NB4 (cell line): ENCODE measurements at regions not wholly inside any gene's neighbourhood (a gene's known extent, or its start where the extent isn't known, plus 50 kb on each side); places are given as distances from the start of the nearest gene placed in this dataset.
A peak's percentile ranks its signal among the peaks of the same experiment; 100 is the strongest.

Experiments used
- DNase-seq: peaks from one replicate; pipeline ENCODE4 v3.0.0; 2010; ENCODE audit warnings: low read depth
- H3K4me3 ChIP-seq: one replicate; pipeline ENCODE4 v1.5.1; 2011; ENCODE audit warnings: mild to moderate bottlenecking, low read depth, low read length, moderate library complexity
- MYC ChIP-seq: IDR thresholded peaks from 2 replicates; pipeline ENCODE4 v1.6.1; 2011; ENCODE audit warnings: low read depth, low read length
- POLR2A ChIP-seq: IDR thresholded peaks from 2 replicates; pipeline ENCODE4 v1.6.1; 2011; ENCODE audit warnings: mild to moderate bottlenecking; ENCODE audit not compliant: insufficient read length; ENCODE audit errors: extremely low read depth
- TF ChIP-seq, protein P1 (sequence below): IDR thresholded peaks from one replicate; pipeline ENCODE4 v1.5.1; 2012; ENCODE audit warnings: low read depth, low read length
- TF ChIP-seq, protein P2 (sequence below): IDR thresholded peaks from 2 replicates; pipeline ENCODE4 v1.6.1; 2011; ENCODE audit warnings: low read depth, low read length

DNA sequence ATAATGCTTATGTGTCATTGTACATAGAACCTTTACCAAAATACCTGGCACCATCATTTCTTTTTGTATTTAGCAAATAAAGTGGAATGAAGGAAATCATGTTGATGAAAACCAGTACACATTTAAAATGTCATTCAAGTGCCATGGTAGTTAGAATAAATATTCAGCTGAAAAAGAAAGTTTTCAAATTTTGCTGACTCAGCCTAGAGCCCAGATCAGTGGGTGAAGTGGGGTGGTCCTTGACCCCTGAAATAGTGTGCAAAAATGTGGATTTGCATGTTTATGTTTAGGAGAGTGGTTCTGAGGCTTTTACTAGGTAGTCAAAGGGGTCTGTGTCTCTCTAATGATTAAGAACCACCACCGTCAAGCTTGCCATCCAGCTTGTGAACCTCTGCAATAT lies 418.7 kb downstream of the ETNK1 start:
- no peak overlapping the region for H3K4me3 ChIP-seq
- no peak for DNase-seq

DNA sequence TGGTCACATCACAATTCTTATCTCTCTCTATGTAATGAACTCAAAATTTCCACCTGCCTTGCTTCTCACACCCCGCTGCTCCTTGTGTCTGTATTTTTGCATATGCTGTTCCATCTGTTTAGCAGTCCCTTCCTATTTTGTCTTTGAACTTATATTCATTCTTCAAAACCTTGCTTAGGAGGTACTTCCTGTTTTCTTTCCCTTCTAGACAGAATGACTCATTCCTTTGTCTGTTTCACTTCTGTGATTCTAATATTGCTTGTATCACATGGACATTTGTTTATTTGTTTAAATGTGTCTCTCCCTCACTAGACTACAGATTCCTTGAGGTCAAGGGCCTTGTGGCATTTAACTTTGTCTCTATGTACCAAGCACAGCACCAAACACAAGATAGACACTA lies 424.2 kb downstream of the ETNK1 start:
- no peak overlapping the region for H3K4me3 ChIP-seq
- TF ChIP-seq POLR2A (no peak), MYC (no peak; the same call in 1 of the 2 replicates)
- TF ChIP-seq, protein P1, sequence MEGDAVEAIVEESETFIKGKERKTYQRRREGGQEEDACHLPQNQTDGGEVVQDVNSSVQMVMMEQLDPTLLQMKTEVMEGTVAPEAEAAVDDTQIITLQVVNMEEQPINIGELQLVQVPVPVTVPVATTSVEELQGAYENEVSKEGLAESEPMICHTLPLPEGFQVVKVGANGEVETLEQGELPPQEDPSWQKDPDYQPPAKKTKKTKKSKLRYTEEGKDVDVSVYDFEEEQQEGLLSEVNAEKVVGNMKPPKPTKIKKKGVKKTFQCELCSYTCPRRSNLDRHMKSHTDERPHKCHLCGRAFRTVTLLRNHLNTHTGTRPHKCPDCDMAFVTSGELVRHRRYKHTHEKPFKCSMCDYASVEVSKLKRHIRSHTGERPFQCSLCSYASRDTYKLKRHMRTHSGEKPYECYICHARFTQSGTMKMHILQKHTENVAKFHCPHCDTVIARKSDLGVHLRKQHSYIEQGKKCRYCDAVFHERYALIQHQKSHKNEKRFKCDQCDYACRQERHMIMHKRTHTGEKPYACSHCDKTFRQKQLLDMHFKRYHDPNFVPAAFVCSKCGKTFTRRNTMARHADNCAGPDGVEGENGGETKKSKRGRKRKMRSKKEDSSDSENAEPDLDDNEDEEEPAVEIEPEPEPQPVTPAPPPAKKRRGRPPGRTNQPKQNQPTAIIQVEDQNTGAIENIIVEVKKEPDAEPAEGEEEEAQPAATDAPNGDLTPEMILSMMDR = no peak
- TF ChIP-seq, protein P2, sequence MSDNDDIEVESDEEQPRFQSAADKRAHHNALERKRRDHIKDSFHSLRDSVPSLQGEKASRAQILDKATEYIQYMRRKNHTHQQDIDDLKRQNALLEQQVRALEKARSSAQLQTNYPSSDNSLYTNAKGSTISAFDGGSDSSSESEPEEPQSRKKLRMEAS = peak; percentile 35; the same call in 1 of the 2 replicates
- peak; percentile 69 for DNase-seq

More for the DNA sequence above, 418.7 kb downstream of the ETNK1 start:
- TF ChIP-seq, protein P1 = no peak
- no peak for TF ChIP-seq MYC
- TF ChIP-seq, protein P2 = no peak

GRCh38 chr12:23055004-23055403 lies 430.0 kb downstream of the ETNK1 start:
- peak; percentile 52 for DNase-seq
- H3K4me3 ChIP-seq = no peak overlapping the region
- TF ChIP-seq, protein P2 = 0 out of 2 replicates have a peak, but pooled peaks have one; percentile 25
- TF ChIP-seq, protein P1 = peak; percentile 42
- no peak for TF ChIP-seq MYC

- TF ChIP-seq, protein P1 = no peak
- no peak for TF ChIP-seq POLR2A
- TF ChIP-seq, protein P2 = no peak
- no peak for TF ChIP-seq MYC
- H3K4me3 ChIP-seq = no peak overlapping the region
- no peak for DNase-seq
These were observed 432.6 kb downstream of the ETNK1 start for GRCh38 chr12:23057571-23057970.

DNA sequence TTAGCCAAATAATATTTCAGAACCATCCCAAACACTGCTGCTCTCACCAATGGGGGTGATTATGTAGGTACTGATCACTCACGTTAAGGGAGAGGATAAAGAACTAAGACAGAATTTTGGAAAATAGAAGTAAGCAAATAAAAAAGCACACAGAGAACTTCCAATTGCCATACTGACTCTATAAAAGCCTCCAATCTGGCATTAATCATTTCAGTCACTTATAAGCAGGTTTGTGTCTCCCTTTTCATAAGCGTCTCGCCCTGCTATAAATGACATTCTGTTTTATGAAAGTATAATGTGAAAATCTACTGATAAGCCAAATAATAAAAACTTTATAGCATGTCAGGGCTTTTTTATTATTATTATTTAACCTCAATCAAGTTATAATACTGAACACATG lies 435.2 kb downstream of the ETNK1 start:
- no peak for TF ChIP-seq MYC
- TF ChIP-seq, protein P1 = no peak
- DNase-seq = no peak
- no peak overlapping the region for H3K4me3 ChIP-seq

GRCh38 chr12:23063206-23063605 lies 438.2 kb downstream of the ETNK1 start:
- no peak overlapping the region for H3K4me3 ChIP-seq
- TF ChIP-seq MYC (no peak), POLR2A (no peak)
- TF ChIP-seq, protein P2 = no peak
- TF ChIP-seq, protein P1 = no peak
- DNase-seq = no peak
